SK-N-SH treated with all-trans-retinoic acid at 6 μM for 48 hours (cell line): ENCODE measurements at regions not wholly inside any gene's neighbourhood (a gene's known extent, or its start where the extent isn't known, plus 50 kb on each side); places are given as distances from the start of the nearest gene placed in this dataset.

ENCODE experiments used
- ATAC-seq: fragments of 200-7000 bp; cut with Tn5 transposase; 3 replicates; pipeline ENCODE4 v1.9.1; 2020; ENCODE audit warnings: mild to moderate bottlenecking, moderate library complexity
- ARNTL ChIP-seq: fragments of 450-650 bp; formaldehyde crosslinking; IDR thresholded peaks from 2 replicates; pipeline ENCODE4 v1.5.0; 2020; ENCODE audit warnings: low read depth, mild to moderate bottlenecking, moderate library complexity, borderline replicate concordance
- BACH2 ChIP-seq: fragments of 250-450 bp; sonication (Bioruptor Pico); IDR thresholded peaks from 2 replicates; pipeline ENCODE4 v1.9.0; 2021; ENCODE audit warnings: mild to moderate bottlenecking, borderline replicate concordance
- CREB5 ChIP-seq: fragments of 250-450 bp; sonication (Bioruptor Pico); IDR thresholded peaks from 2 replicates; pipeline ENCODE4 v1.5.1; 2020; ENCODE audit warnings: low read depth, mild to moderate bottlenecking, moderate library complexity
- CSDC2 ChIP-seq: fragments of 250-450 bp; sonication (Bioruptor Pico); IDR thresholded peaks from 2 replicates; pipeline ENCODE4 v1.5.0; 2020; ENCODE audit warnings: mild to moderate bottlenecking, moderate library complexity
- ESRRG ChIP-seq: fragments of 250-450 bp; sonication (Bioruptor Pico); IDR thresholded peaks from 2 replicates; pipeline ENCODE4 v1.6.1; 2021; ENCODE audit warnings: mild to moderate bottlenecking
- GLIS3 ChIP-seq: fragments of 250-450 bp; sonication (Bioruptor Pico); IDR thresholded peaks from 2 replicates; pipeline ENCODE4 v1.5.0; 2020; ENCODE audit warnings: mild to moderate bottlenecking, moderate library complexity
- ISL1 ChIP-seq: fragments of 250-450 bp; sonication (Bioruptor Pico); IDR thresholded peaks from 2 replicates; pipeline ENCODE4 v2.1.2; 2022; ENCODE audit warnings: mild to moderate bottlenecking, moderate library complexity
- OSR1 ChIP-seq: fragments of 250-450 bp; sonication (Bioruptor Pico); IDR thresholded peaks from 2 replicates; pipeline ENCODE4 v1.8.0; 2022; ENCODE audit warnings: moderate library complexity, mild to moderate bottlenecking, inconsistent platforms
- RARB ChIP-seq: fragments of 250-450 bp; sonication (Bioruptor Pico); IDR thresholded peaks from 2 replicates; pipeline ENCODE4 v1.8.0; 2021; ENCODE audit warnings: mild to moderate bottlenecking, moderate library complexity
- SNAI2 ChIP-seq: fragments of 250-450 bp; sonication (Bioruptor Pico); IDR thresholded peaks from 2 replicates; pipeline ENCODE4 v1.5.0; 2020; ENCODE audit warnings: mild to moderate bottlenecking, moderate library complexity
- TCF4 ChIP-seq: fragments of 250-450 bp; sonication (Bioruptor Pico); IDR thresholded peaks from 2 replicates; pipeline ENCODE4 v1.8.0; 2021; ENCODE audit warnings: mild to moderate bottlenecking, moderate library complexity, borderline replicate concordance
- TOX ChIP-seq: fragments of 250-450 bp; sonication (Bioruptor Pico); IDR thresholded peaks from 2 replicates; pipeline ENCODE4 v1.8.0; 2021; ENCODE audit warnings: mild to moderate bottlenecking, moderate library complexity, borderline replicate concordance
- TSHZ2 ChIP-seq: fragments of 250-450 bp; sonication (Bioruptor Pico); IDR thresholded peaks from 2 replicates; pipeline ENCODE4 v1.5.0; 2020; ENCODE audit warnings: mild to moderate bottlenecking, moderate library complexity
- ZC3H10 ChIP-seq: fragments of 250-450 bp; sonication (Bioruptor Pico); IDR thresholded peaks from 2 replicates; pipeline ENCODE4 v1.5.1; 2021; ENCODE audit warnings: mild to moderate bottlenecking, moderate library complexity
- ZFP3 ChIP-seq: fragments of 250-450 bp; sonication (Bioruptor Pico); IDR thresholded peaks from 2 replicates; pipeline ENCODE4 v1.5.0; 2020; ENCODE audit warnings: mild to moderate bottlenecking, moderate library complexity
- ZFP30 ChIP-seq: fragments of 450-650 bp; formaldehyde crosslinking; IDR thresholded peaks from 2 replicates; pipeline ENCODE4 v1.5.0; 2022; ENCODE audit warnings: mild to moderate bottlenecking, moderate library complexity
- ZNF565 ChIP-seq: fragments of 450-650 bp; formaldehyde crosslinking; conservative IDR thresholded peaks from 2 replicates; pipeline ENCODE4 v1.5.0; 2020; ENCODE audit warnings: low read depth, mild to moderate bottlenecking, moderate library complexity
- ZNF70 ChIP-seq: fragments of 450-650 bp; formaldehyde crosslinking; IDR thresholded peaks from 2 replicates; pipeline ENCODE4 v1.5.0; 2020; ENCODE audit warnings: mild to moderate bottlenecking, moderate library complexity
- ZNF8 ChIP-seq: fragments of 450-650 bp; formaldehyde crosslinking; IDR thresholded peaks from 2 replicates; pipeline ENCODE4 v1.5.0; 2020; ENCODE audit warnings: mild to moderate bottlenecking, moderate library complexity
- TF ChIP-seq, protein P1 (sequence below): fragments of 250-450 bp; sonication (Bioruptor Pico); IDR thresholded peaks from 2 replicates; pipeline ENCODE4 v1.8.0; 2021; ENCODE audit warnings: low read depth, mild to moderate bottlenecking, moderate library complexity, borderline replicate concordance
- TF ChIP-seq, protein P2 (sequence below): fragments of 250-450 bp; sonication (Bioruptor Pico); IDR thresholded peaks from 2 replicates; pipeline ENCODE4 v1.5.1; 2021; ENCODE audit warnings: mild to moderate bottlenecking, moderate library complexity
- TF ChIP-seq, protein P3 (sequence below): fragments of 250-450 bp; sonication (Bioruptor Pico); IDR thresholded peaks from 2 replicates; pipeline ENCODE4 v1.8.0; 2020; ENCODE audit warnings: mild to moderate bottlenecking, moderate library complexity, borderline replicate concordance

DNA sequence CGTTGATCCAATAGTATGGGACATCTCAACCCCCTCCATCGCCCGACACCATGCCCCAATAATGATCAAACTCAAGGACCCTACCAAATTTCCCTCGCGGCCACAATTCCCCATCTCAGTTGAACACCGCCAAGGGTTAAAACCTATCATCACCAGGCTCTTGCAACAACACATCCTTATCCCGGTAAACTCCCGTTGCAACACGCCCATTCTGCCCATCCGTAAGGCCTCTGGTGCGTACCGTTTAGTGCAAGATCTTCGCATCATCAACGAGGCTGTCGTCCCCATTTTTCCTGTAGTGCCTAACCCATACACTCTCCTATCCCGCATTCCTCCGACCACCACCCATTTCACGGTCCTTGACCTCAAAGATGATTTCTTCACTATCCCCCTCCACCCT, 960.5 kb downstream of the RPA4 start (continued):
- TF ChIP-seq RARB (no peak), CSDC2 (CRISPR knock-in tag) (no peak), GLIS3 (no peak), ZC3H10 (CRISPR knock-in tag) (no peak)
- TF ChIP-seq, protein P1, sequence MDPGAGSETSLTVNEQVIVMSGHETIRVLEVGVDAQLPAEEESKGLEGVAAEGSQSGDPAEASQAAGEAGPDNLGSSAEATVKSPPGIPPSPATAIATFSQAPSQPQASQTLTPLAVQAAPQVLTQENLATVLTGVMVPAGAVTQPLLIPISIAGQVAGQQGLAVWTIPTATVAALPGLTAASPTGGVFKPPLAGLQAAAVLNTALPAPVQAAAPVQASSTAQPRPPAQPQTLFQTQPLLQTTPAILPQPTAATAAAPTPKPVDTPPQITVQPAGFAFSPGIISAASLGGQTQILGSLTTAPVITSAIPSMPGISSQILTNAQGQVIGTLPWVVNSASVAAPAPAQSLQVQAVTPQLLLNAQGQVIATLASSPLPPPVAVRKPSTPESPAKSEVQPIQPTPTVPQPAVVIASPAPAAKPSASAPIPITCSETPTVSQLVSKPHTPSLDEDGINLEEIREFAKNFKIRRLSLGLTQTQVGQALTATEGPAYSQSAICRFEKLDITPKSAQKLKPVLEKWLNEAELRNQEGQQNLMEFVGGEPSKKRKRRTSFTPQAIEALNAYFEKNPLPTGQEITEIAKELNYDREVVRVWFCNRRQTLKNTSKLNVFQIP (CRISPR knock-in tag): no peak

DNA sequence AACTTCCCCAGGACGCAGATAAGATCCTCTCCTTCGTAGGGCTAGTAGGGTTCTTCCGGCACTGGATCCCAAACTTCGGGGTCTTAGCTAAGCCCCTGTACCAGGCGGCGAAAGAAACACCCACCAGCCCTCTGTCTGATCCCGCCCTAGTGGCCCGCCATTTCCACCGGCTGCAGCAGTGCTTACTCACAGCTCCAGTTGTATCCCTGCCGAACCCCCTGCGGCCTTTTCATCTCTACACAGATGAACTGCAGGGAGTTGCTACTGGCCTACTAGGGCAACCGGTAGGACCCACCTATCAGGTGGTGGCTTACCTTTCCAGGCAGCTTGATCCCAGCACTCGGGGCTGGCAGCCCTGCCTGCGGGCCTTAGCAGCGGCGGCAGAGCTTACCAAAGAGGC, 961.2 kb downstream of the RPA4 start:
- no peak for ATAC-seq
- no peak for TF ChIP-seq SNAI2
- TF ChIP-seq, protein P1 (CRISPR knock-in tag): no peak
- no peak for TF ChIP-seq BACH2 (CRISPR knock-in tag)
- TF ChIP-seq ISL1 (CRISPR knock-in tag): no peak
- no peak for TF ChIP-seq CSDC2 (CRISPR knock-in tag)
- no peak for TF ChIP-seq ZC3H10 (CRISPR knock-in tag)
- TF ChIP-seq, protein P2, sequence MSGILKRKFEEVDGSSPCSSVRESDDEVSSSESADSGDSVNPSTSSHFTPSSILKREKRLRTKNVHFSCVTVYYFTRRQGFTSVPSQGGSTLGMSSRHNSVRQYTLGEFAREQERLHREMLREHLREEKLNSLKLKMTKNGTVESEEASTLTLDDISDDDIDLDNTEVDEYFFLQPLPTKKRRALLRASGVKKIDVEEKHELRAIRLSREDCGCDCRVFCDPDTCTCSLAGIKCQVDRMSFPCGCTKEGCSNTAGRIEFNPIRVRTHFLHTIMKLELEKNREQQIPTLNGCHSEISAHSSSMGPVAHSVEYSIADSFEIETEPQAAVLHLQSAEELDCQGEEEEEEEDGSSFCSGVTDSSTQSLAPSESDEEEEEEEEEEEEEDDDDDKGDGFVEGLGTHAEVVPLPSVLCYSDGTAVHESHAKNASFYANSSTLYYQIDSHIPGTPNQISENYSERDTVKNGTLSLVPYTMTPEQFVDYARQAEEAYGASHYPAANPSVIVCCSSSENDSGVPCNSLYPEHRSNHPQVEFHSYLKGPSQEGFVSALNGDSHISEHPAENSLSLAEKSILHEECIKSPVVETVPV (CRISPR knock-in tag): no peak
- TF ChIP-seq ARNTL (CRISPR knock-in tag): no peak
- no peak for TF ChIP-seq TOX (CRISPR knock-in tag)
- no peak for TF ChIP-seq ZFP3
- TF ChIP-seq OSR1 (CRISPR knock-in tag): no peak
- TF ChIP-seq GLIS3: no peak
- no peak for TF ChIP-seq ZFP30 (CRISPR knock-in tag)
- TF ChIP-seq ZNF70 (CRISPR knock-in tag): no peak
- no peak for TF ChIP-seq ZNF8 (CRISPR knock-in tag)
- no peak for TF ChIP-seq TCF4 (CRISPR knock-in tag)
- no peak for TF ChIP-seq TSHZ2 (CRISPR knock-in tag)
- TF ChIP-seq ESRRG (CRISPR knock-in tag): no peak
- no peak for TF ChIP-seq CREB5 (CRISPR knock-in tag)

DNA sequence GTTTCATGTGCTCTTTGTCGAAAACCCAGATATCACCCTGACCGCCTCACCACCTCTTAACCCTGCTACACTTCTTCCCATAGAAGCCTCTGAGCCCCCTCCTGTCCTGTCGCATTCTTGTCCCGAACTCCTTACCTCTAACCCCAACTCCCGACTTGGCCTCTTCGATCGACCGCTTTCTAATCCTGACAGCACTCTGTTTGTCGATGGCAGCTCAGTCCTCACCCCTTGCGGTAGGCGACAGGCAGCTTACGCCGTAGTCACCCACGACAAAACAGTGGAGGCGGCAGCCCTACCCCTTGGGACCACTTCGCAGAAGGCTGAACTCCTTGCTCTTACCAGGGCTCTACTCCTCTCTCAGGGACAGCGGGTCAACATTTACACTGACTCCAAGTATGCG, 961.7 kb downstream of the RPA4 start:
- ATAC-seq: no peak
- no peak for TF ChIP-seq BACH2 (CRISPR knock-in tag)
- TF ChIP-seq ZNF70 (CRISPR knock-in tag): no peak
- TF ChIP-seq ZFP30 (CRISPR knock-in tag): no peak
- no peak for TF ChIP-seq RARB
- TF ChIP-seq, protein P2 (CRISPR knock-in tag): no peak
- TF ChIP-seq, protein P1 (CRISPR knock-in tag): no peak
- TF ChIP-seq, protein P3, sequence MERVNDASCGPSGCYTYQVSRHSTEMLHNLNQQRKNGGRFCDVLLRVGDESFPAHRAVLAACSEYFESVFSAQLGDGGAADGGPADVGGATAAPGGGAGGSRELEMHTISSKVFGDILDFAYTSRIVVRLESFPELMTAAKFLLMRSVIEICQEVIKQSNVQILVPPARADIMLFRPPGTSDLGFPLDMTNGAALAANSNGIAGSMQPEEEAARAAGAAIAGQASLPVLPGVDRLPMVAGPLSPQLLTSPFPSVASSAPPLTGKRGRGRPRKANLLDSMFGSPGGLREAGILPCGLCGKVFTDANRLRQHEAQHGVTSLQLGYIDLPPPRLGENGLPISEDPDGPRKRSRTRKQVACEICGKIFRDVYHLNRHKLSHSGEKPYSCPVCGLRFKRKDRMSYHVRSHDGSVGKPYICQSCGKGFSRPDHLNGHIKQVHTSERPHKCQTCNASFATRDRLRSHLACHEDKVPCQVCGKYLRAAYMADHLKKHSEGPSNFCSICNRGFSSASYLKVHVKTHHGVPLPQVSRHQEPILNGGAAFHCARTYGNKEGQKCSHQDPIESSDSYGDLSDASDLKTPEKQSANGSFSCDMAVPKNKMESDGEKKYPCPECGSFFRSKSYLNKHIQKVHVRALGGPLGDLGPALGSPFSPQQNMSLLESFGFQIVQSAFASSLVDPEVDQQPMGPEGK: no peak
- no peak for TF ChIP-seq ZNF565 (CRISPR knock-in tag)
- no peak for TF ChIP-seq GLIS3
- no peak for TF ChIP-seq ESRRG (CRISPR knock-in tag)
- no peak for TF ChIP-seq ZC3H10 (CRISPR knock-in tag)
- no peak for TF ChIP-seq TCF4 (CRISPR knock-in tag)
